Spleen (tissue), 11 donors: ENCODE measurements at regions not wholly inside any gene's neighbourhood (a gene's known extent, or its start where the extent isn't known, plus 50 kb on each side); places are given as distances from the start of the nearest gene placed in this dataset.

ENCODE experiments used
- DNase-seq: peaks from one replicate; pipeline ENCODE4 v3.0.0-alpha.2; 2020
- H3K27ac ChIP-seq, 8 donors: fragments of 200-600 bp; sonication (generic) in 7 of 8; 1 replicate in 4 of 8; 2 replicates in 4 of 8; pipeline versions ENCODE4 v1.5.0 to v1.8.0; 2016 to 2021; ENCODE audit warnings: inconsistent platforms in 4 of 8, mild to moderate bottlenecking in 4 of 8, moderate library complexity in 1 of 8
- H3K27me3 ChIP-seq, 7 donors: fragments of 200-600 bp; sonication (generic) in 6 of 7; replicated peaks in 1 of 7; 1 replicate in 4 of 7; 2 replicates in 3 of 7; pipeline versions ENCODE4 v1.5.0 to v1.8.0; 2016 to 2021; ENCODE audit warnings: inconsistent platforms in 3 of 7, mild to moderate bottlenecking in 1 of 7
- H3K36me3 ChIP-seq, 6 donors: fragments of 200-600 bp; sonication (generic) in 5 of 6; 1 replicate in 4 of 6; 2 replicates in 2 of 6; pipeline versions ENCODE4 v1.5.0 to v1.8.0; 2016 to 2021; ENCODE audit warnings: inconsistent platforms in 2 of 6
- H3K4me1 ChIP-seq, 6 donors: fragments of 200-600 bp; sonication (generic) in 5 of 6; 1 replicate in 3 of 6; 2 replicates in 3 of 6; pipeline versions ENCODE4 v1.5.0 to v1.8.0; 2016 to 2021; ENCODE audit warnings: inconsistent platforms in 3 of 6
- H3K4me3 ChIP-seq, 8 donors: fragments of 200-600 bp; sonication (generic) in 7 of 8; 1 replicate in 4 of 8; 2 replicates in 4 of 8; pipeline versions ENCODE4 v1.5.0 to v1.8.0; 2016 to 2021; ENCODE audit warnings: inconsistent platforms in 4 of 8, mild to moderate bottlenecking in 4 of 8, moderate library complexity in 2 of 8
- H3K9me3 ChIP-seq, 8 donors: fragments of 200-600 bp; sonication (generic) in 7 of 8; 1 replicate in 4 of 8; 2 replicates in 4 of 8; pipeline versions ENCODE4 v1.5.0 to v1.8.0; 2016 to 2021; ENCODE audit warnings: inconsistent platforms in 4 of 8
- CTCF ChIP-seq, 11 experiments: fragments of 200-600 bp in 7 of 11; fragments of 450-650 bp in 4 of 11; sonication (generic) in 4 of 11; IDR thresholded peaks in 8 of 11; conservative IDR thresholded peaks in 3 of 11; 1 replicate in 7 of 11; 2 replicates in 4 of 11; pipeline versions ENCODE4 v1.4.0 to v1.8.0; 2016 to 2021; ENCODE audit warnings: antibody characterized with exemption in 11 of 11, inconsistent platforms in 4 of 11, mild to moderate bottlenecking in 1 of 11
- POLR2A ChIP-seq, 3 donors: fragments of 450-650 bp; IDR thresholded peaks; one replicate each; pipeline ENCODE4 v1.5.1; 2017; ENCODE audit warnings: antibody characterized with exemption in 3 of 3, mild to moderate bottlenecking in 1 of 3
- POLR2AphosphoS5 ChIP-seq, 3 donors: sonication (generic); formaldehyde crosslinking; IDR thresholded peaks; one replicate each; pipeline ENCODE4 v1.5.1; 2017; ENCODE audit warnings: antibody characterized with exemption in 3 of 3
- WGBS, 5 donors: extraction: QIAGEN DNeasy Blood & Tissue Kit in 3 of 5; methylation state at CpG; one replicate each; pipeline versions ENCODE4 v1.1.5 to v1.1.7; 2013 to 2018; 5-methylcytosine and 5-hydroxymethylcytosine counted together
- intact Hi-C: fragments of 100-400 bp; cut with DNase I; formaldehyde crosslinking; loops from one replicate; pipeline ENCODE4 v1.15.0; 2023; ENCODE audit warnings: low total_unique reads
- donor health status: healthy with polysubstance abuse.
- donor health status: DM: no; HTN: no; CAD: no; lungs with moderate emphysema.
- donor health status: DM: no; HTN: no; CAD: no.
- donor health status: Bipolar disorder and iron deficiency.
- donor health status: healthy.
- donor health status: DM: no; HTN: no; CAD: no.
- donor health status: DM: yes; HTN: yes; CAD: no.

DNA sequence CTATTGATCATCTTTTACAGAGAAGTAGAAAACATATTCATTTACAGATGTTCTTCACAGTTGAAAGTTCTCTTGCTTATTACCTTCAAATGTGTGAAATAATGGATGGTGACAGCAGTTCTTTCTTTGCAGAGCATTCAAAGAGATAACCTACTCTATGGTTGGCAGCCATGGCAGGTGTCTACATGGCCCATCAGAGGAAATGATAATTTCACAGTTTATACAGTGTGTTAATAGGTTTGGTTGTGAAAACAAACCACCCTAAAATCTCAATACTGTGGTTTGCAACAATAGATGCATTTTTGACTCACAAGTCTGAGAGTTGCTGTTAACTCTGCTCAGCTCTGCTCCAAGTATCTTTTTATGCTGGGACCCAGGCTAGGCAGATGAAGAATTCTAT lies 241.2 kb upstream of the SAMSN1 start:
- intact Hi-C loops, result no loop called here
- H3K9me3 ChIP-seq, result peaks cover 0 to 16% (median 0%) of the 10 kb centered on the region in 8 donors
- no peak for TF ChIP-seq CTCF (IDR thresholded peaks at IDR 0.05 in 8 of 11, conservative IDR thresholded peaks at IDR 0.05 in 3 of 11)
- TF ChIP-seq POLR2A (IDR thresholded peaks at IDR 0.05), result no peak
- TF ChIP-seq POLR2AphosphoS5 (IDR thresholded peaks at IDR 0.05), result no peak

DNA sequence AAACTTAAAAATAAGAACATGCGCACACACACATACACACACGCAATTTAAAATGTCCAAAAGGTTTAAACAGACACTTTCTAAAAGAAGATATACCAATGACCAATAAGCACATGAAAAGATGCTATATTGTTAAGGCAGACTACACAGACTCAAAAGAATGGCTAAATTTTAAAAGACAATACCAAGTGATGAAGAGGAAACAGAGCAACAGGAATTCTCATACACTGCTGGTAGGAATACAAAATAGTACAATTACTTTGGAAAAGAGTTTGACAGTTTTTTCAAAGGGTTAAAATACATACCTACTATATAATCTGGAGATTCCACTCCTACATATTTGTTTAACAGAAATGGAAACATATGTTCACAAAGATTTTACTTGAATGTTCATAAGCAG lies 239.6 kb upstream of the SAMSN1 start:
- Histone ChIP-seq H3K36me3 (no peaks in the 10 kb centered on the region), H3K4me1 (no peaks in the 10 kb centered on the region), H3K4me3 (no peak overlapping the region), H3K9me3 (peaks cover 0 to 16% (median 0%) of the 10 kb centered on the region in 8 donors), H3K27me3 (no peaks in the 10 kb centered on the region), H3K27ac (no peak overlapping the region)
- no peak for DNase-seq
- intact Hi-C loops, result no loop called here
- TF ChIP-seq POLR2AphosphoS5 (IDR thresholded peaks at IDR 0.05) (no peak), CTCF (IDR thresholded peaks at IDR 0.05 in 8 of 11, conservative IDR thresholded peaks at IDR 0.05 in 3 of 11) (no peak), POLR2A (IDR thresholded peaks at IDR 0.05) (no peak)
- WGBS, 5 donors, result 96 to 99% (median 97%) methylated on average over 2 of the region's 2 CpGs

More for the DNA sequence above, 241.2 kb upstream of the SAMSN1 start:
- no peak for DNase-seq
- no peaks in the 10 kb centered on the region for H3K36me3 ChIP-seq
- no peaks in the 10 kb centered on the region for H3K4me1 ChIP-seq
- no peak overlapping the region for H3K27ac ChIP-seq
- H3K27me3 ChIP-seq, result no peaks in the 10 kb centered on the region
- no peak overlapping the region for H3K4me3 ChIP-seq

GRCh38 chr21:14773777-14774345 lies 227.7 kb upstream of the SAMSN1 start:
- TF ChIP-seq POLR2AphosphoS5 (IDR thresholded peaks at IDR 0.05) (no peak), POLR2A (IDR thresholded peaks at IDR 0.05) (no peak), CTCF (IDR thresholded peaks at IDR 0.05 in 8 of 11, conservative IDR thresholded peaks at IDR 0.05 in 3 of 11) (peak in 10 of 11 experiments; percentile 32 to 76 (median 66))
- Histone ChIP-seq H3K27ac (no peak overlapping the region), H3K36me3 (no peaks in the 10 kb centered on the region), H3K27me3 (no peaks in the 10 kb centered on the region), H3K4me3 (no peak overlapping the region), H3K4me1 (peaks cover 0 to 5% (median 0%) of the 10 kb centered on the region in 6 donors), H3K9me3 (peaks cover 0 to 5% (median 0%) of the 10 kb centered on the region in 8 donors)
- DNase-seq, result peak; percentile 63
- WGBS, 5 donors, result 39 to 51% (median 42%) methylated on average over 5 of the region's 5 CpGs
- intact Hi-C loops, result no loop called here

DNA sequence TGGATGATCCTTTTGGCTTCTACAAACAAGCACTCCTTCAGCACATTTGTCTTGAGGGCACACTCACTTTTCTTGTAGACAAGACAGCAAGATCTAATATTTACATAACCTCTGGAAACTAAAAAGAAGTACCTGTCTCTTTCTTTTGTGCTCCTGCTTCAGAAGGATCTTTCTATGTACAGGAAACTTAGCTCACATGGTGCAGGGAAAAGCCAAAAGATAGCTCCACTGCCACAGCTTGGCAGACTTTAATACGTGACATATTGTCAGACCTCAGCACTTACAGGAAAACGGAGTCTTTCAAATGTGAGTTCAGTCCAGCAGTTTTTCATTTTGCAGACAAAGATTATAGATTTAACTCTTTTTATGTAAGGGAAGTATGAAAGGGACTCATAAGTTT lies 225.5 kb upstream of the SAMSN1 start:
- H3K27me3 ChIP-seq, result no peaks in the 10 kb centered on the region
- no peaks in the 10 kb centered on the region for H3K9me3 ChIP-seq
- intact Hi-C loops, result no loop called here
- WGBS, 5 donors, result 68 to 86% (median 80%) methylated on average over 2 of the region's 2 CpGs
- DNase-seq, result no peak
- peaks cover 0 to 5% (median 0%) of the 10 kb centered on the region in 6 donors for H3K4me1 ChIP-seq
- no peak overlapping the region for H3K27ac ChIP-seq
- TF ChIP-seq CTCF (IDR thresholded peaks at IDR 0.05 in 8 of 11, conservative IDR thresholded peaks at IDR 0.05 in 3 of 11) (no peak), POLR2A (IDR thresholded peaks at IDR 0.05) (no peak), POLR2AphosphoS5 (IDR thresholded peaks at IDR 0.05) (no peak)
- no peak overlapping the region for H3K4me3 ChIP-seq
- H3K36me3 ChIP-seq, result no peaks in the 10 kb centered on the region
